Muscle of arm (tissue), 1 donor: ENCODE measurements at regions not wholly inside any gene's neighbourhood (a gene's known extent, or its start where the extent isn't known, plus 50 kb on each side); places are given as distances from the start of the nearest gene placed in this dataset.
A peak's percentile ranks its signal among the peaks of the same experiment; 100 is the strongest.
"Not testable (repeated sequence)": the region's sequence is repeated elsewhere in the genome, so short reads cannot be mapped to it uniquely, and the experiment has no call there.

Experiments used
- DNase-seq: peaks from one replicate; pipeline ENCODE4 v3.0.0-alpha.2; 2013

DNA sequence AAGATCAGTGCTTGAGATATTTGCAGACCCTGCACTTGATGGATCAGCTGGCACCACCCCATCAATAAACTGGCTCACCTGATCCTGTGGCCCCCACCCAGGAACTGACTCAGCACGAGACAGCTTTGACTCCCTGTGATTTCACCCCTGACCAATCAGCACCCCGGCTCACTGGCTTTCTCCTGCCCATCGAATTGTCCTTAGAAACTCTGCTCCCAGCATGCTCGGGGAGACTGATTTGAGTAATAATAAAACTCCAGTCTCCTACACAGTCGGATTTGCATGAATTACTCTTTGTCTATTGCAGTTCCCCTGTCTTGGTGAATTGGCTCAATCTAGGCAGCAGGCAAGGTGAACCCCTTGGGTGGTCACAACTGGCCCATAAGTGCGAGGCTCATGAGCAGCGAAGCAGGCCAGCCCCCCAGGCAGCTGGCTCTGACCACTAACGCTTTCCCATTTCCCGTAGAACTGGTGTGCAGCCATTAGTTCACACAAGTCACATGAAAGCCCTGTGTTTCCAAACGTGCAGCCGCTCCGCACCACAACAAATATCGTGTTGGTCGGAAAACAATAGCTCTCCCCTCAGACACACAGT, 79.6 kb downstream of the RSPH3 start:
- DNase-seq, result no peak

DNA sequence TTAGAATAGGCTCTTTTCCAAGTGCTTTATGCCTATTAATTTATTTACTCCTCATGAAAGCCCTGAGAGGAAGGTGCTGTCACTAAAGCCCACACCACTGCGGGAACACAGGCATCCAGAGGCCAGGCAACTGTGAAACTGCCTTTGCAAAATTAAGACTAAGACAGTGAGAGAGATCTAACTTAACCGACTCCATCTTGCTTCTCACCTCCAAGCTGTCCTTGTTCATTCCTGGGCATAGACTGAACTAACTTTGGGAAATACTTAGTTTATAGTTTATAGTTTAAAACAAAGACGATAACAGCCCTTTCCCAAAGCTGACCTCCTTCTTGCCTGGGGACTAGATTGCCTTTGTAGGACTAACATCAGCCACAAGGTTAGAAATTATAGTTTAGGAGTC, 80.1 kb downstream of the RSPH3 start:
- no peak for DNase-seq

DNA sequence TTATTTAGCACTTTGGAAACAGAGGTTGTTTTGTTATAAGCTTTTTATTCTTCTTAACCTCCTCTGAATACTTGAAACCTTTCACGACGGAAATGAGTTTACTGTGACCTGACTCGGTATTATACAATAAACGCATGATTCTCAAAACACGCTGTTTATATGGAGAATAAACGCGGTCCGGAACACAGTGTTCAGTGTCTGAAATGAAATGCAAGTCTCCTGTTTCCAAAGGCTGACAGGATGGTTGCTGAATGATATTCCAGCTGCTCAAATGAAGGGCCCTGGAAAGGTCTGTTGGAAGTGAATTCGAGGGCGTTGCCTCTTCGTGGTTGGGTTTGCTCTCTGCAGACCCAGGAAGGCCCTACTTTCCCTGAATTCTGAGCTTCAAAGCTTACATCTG, 83.4 kb downstream of the RSPH3 start:
- DNase-seq, result peak; percentile 55

DNA sequence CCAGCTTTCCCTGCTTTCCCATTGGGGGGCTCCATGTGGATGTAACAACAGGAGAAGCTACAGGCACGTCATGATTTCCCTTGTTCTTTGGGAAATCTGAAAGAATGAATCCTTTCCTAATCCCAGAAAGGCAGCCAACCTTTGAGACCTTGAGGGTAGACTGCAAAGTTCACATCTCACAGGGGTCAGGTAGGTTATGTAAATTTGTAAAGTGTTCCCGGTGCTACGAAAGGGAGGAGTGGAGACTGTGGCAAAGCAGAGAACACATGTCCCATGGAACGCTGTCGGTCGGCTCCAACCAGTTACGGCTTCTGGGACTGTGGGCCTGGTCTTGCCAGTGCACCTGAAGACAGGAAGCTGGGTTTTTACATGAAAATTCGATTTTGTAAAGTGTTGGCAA, 85.1 kb downstream of the RSPH3 start:
- no peak for DNase-seq

DNA sequence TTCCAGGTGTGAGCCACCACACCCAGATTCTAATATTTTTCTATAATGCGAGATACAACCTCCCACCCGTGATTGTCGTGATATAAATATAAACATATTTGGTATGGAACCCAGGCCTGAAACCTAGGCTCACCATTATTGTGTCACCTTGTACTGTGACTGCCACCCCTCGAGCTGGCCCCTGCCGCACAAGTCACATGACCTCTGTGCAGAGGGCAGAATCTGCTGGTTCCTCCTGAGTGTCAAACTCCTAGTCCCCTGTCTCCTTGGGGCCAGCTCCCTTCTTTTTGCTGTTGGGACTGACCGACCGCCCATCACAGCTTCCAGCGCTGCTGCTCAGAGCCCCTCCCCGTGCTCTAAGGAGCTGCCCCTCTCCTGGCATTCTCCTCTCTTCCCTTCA, 86.4 kb downstream of the RSPH3 start:
- DNase-seq, result no peak

- DNase-seq, result no peak
Observed at GRCh38 chr6:158912655-158913054, 87.3 kb downstream of the RSPH3 start.

GRCh38 chr6:158911746-158912480, 88.1 kb downstream of the RSPH3 start:
- DNase-seq, result no peak

- DNase-seq, result no peak
Observed at GRCh38 chr6:158910484-158911440, 89.2 kb downstream of the RSPH3 start.

- DNase-seq, result no peak
Observed at GRCh38 chr6:158909938-158910337, 90.1 kb downstream of the RSPH3 start.

GRCh38 chr6:158908606-158909005, 89.4 kb upstream of the EZR start:
- no peak for DNase-seq

- no peak for DNase-seq
Observed at GRCh38 chr6:158907931-158908330, 88.8 kb upstream of the EZR start.

DNA sequence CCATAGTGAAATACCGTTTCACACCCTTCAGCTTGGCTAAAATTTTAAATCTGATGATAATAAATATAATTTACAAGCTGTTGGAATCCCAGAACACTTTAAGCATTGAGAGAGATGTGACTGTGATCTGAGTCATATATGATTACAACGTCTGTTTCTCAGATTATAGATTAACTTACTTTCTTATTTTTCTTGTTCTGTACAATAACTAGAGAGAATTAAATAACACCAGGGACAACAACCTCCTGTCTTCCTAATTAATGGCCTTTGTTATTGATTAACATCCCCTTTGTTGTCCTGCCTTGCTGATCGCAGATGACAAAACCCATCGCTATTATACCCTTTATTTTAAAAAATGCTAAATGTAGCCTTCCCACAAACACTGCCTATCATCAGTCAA, 87.8 kb upstream of the EZR start:
- no peak for DNase-seq

- DNase-seq, result no peak
Observed at GRCh38 chr6:158905277-158905676, 86.1 kb upstream of the EZR start.

GRCh38 chr6:158903801-158904200, 84.6 kb upstream of the EZR start:
- DNase-seq, result no peak

GRCh38 chr6:158900663-158901312, 81.6 kb upstream of the EZR start:
- DNase-seq, result peak; percentile 22

GRCh38 chr6:158897236-158897635, 78.1 kb upstream of the EZR start:
- DNase-seq, result no peak

DNA sequence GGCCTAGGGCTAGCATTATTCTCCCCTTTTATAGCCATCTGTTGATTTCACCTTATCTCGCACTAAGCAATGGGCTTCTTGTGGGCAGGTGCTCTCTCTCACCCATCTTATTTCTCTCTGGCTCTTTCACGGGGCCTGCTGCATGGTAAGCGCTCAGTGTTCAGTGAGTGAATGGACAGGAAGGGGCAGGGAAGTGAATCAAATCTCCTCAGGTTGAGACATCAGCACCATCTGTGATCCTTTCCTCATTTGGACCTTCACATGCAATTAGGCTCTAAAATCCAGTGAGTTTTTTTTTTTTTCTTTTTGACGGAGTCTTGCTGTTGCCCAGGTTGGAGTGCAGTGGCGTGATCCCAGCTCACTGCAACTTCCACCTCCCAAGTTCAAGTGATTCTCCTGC, 76.5 kb upstream of the EZR start:
- DNase-seq, result no peak

DNA sequence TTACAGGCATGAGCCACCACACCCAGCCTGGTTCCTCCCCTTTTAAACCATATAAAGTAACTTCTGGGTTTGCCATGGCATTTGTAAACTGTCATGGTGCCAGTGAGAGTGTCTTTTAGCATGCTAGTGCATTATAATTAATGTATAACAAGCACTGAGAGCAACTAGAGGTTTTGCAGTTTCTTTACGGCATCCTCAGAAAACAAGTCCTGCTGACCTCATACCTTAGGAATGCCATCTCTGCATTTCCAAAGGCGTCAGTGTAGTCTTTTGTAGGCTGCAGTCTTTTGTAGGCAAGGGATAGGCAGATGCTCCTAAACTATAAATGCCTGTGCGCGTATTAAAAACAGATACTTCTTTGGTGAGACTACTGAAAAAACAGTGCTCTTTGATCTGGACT, 75.0 kb upstream of the EZR start:
- DNase-seq, result peak; percentile 30

DNA sequence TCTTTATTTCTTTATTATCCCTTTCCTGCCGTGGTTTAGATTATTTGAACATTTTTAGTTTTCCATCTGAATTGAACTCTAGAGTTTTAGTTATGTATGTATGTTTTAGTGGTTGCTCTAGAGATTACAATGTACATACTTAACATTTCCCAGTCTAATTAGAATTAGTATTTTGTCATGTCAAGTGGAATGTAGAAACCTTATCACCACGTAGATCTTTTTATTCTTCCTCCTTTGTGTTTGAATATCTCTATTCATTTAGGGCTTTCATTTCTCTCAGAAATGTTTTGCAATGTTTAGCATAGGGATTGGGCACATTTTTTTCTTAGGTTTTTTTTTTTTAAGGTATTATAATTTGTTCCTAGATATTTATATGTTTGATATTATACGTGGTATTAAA, 73.1 kb upstream of the EZR start:
- no peak for DNase-seq

DNA sequence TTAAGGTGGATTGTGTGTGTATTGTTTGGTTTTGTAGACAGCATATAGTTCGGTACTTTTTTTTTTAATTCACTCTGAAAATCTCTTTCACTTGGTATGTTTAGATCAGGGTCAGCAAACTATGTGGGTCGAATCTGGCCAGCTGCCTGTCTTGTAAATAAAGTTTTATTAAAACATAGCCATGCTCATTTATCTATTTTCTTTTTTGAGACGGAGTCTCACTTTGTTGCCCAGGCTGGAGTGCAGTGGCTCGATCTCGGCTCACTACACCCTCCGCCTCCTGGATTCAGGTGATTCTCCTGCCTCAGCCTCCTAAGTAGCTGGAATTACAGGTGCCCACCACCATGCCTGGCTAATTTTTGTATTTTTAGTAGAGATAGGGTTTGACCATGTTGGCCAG, 72.4 kb upstream of the EZR start:
- not testable (repeated sequence) for DNase-seq

- DNase-seq, result not testable (repeated sequence)
Observed at GRCh38 chr6:158888171-158888570, 69.0 kb upstream of the EZR start.

- not testable (repeated sequence) for DNase-seq
Observed at GRCh38 chr6:158886346-158886977, 67.3 kb upstream of the EZR start.
